ENCODE measurements at regions not wholly inside any gene's neighbourhood (a gene's known extent, or its start where the extent isn't known, plus 50 kb on each side); places are given as distances from the start of the nearest gene placed in this dataset.

GRCh38 chr13:76418404-76418803 is 467.8 kb downstream of the KCTD12 start:
- TF ChIP-seq GATA3 (IDR thresholded peaks at IDR 0.05; ENCODE audit: low read depth, low read length) = no peak
- TF ChIP-seq GATA2 (IDR thresholded peaks at IDR 0.05; ENCODE audit: low read depth, low read length) = no peak
